ENCODE measurements at regions not wholly inside any gene's neighbourhood (a gene's known extent, or its start where the extent isn't known, plus 50 kb on each side); places are given as distances from the start of the nearest gene placed in this dataset.

GRCh38 chr5:106205916-106206571 is 1464.7 kb downstream of the EFNA5 start:
- no peak for DNase-seq (ENCODE audit: low spot score)

DNA sequence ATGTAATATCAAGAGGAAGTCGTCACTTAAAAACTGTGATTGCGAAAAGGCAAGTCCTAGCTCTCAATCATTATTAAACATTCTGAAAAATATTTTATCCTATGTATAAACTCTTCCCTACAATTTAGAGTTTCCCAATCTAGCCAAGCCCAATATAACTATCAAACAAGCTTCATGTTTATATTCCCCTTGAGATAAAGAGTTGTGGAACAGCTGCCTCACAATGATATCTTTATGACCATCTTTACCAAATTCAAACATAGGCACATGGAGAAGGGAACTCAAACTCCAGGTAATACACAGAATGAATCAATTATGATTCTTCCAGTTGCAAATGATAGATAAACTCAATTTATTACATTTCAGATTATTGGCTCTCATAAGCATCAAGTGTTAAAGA is 1468.7 kb downstream of the EFNA5 start:
- no peak for DNase-seq (ENCODE audit: low spot score)

GRCh38 chr5:106200971-106201370 is 1469.8 kb downstream of the EFNA5 start:
- DNase-seq (ENCODE audit: low spot score), result no peak

DNA sequence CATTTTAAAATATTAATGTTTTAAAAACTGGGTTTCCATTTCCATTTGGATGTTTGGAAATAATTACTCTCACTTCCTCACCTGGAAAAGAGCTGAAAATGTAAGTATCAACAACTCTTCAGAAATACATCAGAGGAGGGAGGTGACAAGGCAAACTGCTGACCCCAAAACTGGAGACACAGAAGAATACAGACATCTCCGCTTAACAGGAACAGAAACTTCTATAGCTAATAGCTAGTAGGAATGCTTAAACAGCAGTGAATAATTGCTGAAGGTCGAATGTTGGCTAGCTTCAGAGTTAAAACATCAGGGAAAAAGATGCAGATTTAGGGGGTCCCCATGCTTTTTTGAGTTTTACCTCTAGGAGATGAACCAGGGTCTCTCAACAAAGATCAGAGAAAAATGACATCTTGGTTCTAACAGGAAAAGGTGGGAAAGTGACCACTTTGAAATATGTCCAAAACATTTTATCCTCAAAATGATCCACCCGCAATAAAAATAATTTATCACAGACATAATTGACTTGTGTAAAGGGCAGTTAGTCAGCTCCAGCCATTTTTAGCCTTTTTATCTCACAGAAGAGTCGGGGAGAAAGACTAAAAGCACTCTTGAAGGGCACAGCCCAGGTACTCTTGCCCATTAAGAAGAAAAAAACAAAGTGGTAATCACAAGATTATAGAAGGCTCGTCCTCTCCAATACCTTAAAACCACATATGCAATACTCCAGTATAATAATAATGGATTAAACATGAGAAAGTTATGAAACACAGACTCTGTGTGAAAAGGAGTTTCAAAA is 1474.9 kb downstream of the EFNA5 start:
- no peak for DNase-seq (ENCODE audit: low spot score)

- no peak for DNase-seq (ENCODE audit: low spot score)
Observed at GRCh38 chr5:106189121-106189809, 1481.5 kb downstream of the EFNA5 start.

- DNase-seq (ENCODE audit: low spot score), result no peak
Observed at GRCh38 chr5:106185661-106186081, 1485.1 kb downstream of the EFNA5 start.

DNA sequence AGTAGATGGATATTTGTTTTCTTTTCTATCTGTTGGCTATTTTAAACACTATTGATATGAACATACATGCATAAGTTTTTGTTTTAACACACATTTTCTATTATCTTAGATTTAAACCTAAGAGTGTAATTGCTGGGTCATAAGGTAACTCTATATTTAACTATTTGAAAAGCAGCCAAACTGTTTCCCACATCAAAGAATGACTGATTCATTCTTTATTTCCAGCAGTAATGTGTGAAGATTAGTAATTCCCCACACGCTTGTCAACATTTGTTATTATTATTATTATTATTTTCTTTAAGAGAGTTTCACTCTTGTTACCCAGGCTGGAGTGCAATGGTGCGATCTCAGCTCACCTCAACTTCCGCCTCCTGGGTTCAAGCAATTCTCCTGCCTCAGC is 1495.8 kb downstream of the EFNA5 start:
- no peak for DNase-seq (ENCODE audit: low spot score)

DNA sequence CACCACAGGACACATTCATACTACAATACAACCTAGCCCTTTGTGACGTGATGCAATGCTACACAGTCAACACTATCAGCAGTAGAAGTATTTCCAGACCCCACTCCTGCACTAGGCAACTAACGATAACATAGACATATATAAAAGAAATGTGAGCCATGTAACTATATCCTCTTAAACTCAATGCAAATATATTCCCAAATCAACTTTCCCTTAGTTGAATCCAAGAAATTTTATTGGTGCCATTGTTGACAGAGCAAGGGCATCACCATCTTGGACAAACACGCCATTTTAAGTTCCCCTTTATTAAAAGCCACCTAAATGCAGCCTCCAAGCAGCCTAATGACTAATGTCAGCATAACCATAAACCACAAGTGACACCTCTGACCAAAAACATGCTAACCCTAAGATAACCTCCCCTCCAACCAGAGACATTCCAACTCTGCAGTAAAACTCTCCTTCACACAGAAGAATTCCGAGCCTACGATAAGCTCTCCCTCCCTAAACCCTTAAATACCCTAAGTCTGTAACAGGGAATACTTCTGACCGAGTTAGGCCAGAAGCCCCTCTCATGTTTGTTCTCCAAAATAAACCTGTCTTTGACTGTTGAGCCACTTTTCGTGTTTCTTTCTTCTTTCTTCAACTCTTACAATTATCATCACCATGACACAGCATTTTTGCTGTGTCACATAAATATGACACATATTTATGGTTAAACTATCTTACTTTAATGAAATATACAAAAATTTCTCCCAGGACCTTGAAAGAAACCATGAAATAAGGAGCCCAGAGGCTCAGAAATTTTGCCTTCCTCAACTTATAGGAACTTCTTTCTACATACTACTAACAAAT is 1497.8 kb downstream of the EFNA5 start:
- DNase-seq (ENCODE audit: low spot score), result no peak

- DNase-seq (ENCODE audit: low spot score), result no peak
Observed at GRCh38 chr5:106171708-106172107, 1499.0 kb downstream of the EFNA5 start.

DNA sequence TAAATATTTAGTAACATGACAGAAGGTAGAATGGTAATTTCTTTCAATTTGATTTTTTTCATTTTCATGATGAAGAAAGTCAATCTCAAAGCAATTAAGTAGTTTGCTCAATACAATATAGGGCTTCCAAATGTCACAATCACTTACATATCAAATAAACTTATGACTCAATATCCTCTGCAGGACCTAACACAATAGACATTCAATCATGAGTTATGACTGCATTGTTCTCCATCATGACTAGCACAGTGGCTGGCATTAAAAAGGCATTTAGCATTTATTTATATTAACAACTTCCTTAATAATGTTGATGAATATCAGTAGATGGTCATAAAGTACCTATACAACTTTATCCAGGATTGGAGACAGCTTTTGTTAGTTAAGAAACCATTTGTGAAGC is 1499.6 kb downstream of the EFNA5 start:
- no peak for DNase-seq (ENCODE audit: low spot score)

DNA sequence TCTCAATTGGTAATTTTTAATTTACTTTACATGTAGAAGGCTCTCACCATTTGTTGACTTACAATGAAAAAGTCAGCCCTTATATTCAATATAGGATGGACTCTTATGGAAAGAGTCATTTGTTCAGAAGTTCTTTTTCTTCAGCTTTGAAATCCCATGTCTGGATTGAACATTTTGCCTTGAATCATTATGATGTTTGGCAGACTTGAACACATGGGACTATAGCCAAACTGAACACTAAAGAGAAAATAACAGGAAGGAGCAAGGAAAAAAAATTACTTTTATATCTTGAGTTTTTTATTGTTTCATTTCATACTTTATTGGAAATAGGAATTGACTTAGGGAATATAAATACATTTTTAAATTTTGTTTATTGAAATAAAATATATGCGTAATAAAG is 1503.0 kb downstream of the EFNA5 start:
- no peak for DNase-seq (ENCODE audit: low spot score)

DNA sequence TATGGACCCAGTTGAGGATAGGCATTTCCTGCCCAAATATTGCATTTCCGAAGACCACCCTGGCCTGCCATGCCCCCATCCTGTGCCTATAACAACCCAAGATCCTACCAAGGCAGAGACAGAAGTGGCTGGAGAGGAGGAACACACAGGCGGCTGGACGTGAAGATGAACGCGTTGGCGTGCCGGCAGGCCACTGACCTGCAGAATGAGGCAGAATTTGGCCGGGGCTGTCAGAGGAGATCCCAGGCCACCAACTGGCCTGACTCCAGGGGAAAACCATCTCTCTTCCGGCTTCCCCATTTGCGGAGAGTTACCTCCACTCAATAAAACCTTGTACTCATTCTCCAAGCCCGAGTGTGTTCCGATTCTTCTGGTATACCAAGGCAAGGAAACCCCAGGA is 1507.5 kb downstream of the EFNA5 start:
- DNase-seq (ENCODE audit: low spot score), result no peak

DNA sequence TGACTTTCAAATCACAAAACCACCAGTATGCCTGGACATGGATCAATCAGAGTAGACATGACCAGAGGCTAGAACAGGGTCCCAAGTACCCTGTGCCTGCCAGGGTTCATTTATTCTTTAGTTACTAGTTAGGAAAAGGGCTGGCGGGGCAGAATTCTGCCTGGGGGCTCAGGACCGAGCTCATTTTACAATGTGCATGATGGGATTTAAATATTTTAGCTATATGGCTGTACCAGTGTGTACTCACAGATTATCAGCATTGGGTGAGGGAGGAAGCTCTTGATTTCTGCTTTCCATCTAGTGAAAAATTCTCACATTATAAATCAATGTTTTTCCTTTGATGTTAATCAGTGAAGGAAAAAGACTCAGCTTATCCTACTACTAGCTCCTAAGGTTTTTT is 1511.1 kb downstream of the EFNA5 start:
- DNase-seq (ENCODE audit: low spot score), result no peak

GRCh38 chr5:106154280-106154716 is 1516.4 kb downstream of the EFNA5 start:
- no peak for DNase-seq (ENCODE audit: low spot score)

DNA sequence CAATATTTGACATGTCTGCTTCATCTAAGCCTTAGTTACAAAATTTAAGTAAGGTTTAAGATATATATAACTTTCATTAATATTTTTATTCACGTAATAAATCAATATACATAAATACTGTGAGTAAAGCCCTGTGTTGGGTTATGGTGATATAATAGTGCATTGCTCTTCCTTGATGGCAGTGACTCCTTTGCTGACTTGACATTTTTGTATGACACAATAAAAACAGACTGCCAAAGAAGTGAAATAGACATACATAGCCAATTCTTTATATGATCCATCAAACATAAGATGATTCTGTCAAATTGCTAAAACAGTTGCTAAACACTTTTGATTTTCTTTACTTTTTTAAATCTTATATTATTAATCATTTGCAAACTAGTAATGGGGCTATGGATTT is 1518.2 kb downstream of the EFNA5 start:
- no peak for DNase-seq (ENCODE audit: low spot score)

DNA sequence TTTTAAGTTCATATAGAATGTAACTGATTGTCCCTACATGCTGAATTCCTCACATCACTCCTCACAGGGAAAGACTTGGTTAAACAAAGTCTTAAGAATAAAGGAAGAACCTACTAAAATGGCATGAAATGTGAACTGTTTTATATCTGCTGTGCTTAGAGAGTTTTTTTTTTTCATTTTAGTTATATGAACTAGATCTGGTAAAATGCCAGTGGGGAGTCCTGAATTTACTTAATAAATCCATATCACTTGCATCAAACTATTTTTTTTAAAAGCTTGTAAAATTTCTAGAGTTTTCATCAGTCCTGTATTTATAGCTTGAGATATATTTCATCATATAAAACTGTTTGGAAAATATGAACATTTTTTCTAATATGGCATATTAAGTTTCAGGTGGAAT is 1528.6 kb downstream of the EFNA5 start:
- DNase-seq (ENCODE audit: low spot score), result no peak

DNA sequence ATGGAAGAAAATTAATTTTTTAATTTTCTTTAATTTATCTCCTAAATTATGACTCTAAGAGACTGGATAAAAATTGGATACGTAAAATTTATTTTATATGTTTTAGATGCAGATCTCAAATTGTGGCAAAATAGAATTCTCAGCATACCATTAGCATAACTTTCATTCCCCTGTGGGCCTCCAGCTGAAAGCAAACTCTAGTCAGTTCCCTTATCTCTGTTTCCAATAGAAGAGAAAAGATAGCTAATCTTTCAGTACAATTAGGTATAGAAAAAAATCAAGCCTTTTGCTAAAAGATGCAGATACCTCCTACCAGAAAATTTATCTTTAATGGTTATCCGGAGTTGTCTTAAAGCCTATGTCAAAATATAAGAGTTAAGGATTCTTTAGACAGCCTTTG is 1530.6 kb downstream of the EFNA5 start:
- no peak for DNase-seq (ENCODE audit: low spot score)

- DNase-seq (ENCODE audit: low spot score), result no peak
Observed at GRCh38 chr5:106136061-106136460, 1534.7 kb downstream of the EFNA5 start.

DNA sequence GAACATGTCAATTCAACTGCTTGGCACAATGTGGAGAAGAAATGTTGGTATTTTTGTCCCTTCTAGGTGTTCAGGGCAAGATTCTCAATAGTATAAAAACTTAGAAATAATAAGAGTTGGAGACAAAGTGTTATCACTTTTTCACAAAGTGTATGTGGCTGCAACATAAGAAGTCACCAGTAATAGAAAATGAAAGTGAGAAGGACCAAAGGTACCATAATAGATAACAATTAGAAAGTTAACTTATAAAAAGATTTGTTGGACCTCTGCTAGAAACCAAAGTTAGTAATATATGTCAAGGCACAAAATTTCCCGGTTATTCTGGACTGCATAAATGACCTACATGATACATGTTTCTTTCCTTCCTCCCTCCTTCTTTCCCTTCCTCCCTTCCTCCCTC is 1535.3 kb downstream of the EFNA5 start:
- no peak for DNase-seq (ENCODE audit: low spot score)

DNA sequence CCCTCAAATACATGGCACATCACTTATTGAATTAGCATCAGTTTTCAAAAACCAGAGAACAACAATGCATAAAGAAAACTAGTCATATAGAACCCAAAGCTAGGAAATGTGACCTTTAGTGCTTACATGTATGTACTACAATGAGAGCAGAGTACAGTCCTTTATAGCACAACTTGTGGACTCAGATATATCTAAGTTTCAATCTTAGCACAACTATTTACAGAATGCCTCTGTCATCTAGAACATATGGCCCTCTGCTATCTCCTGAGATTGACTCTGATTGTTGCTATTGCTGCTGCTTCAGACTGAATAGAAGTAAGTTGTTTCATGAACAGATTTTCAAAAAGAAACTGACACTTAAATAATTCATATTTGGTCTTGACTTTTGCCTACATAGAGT is 1536.2 kb downstream of the EFNA5 start:
- no peak for DNase-seq (ENCODE audit: low spot score)

GRCh38 chr5:106127985-106128384 is 1542.8 kb downstream of the EFNA5 start:
- no peak for DNase-seq (ENCODE audit: low spot score)

DNA sequence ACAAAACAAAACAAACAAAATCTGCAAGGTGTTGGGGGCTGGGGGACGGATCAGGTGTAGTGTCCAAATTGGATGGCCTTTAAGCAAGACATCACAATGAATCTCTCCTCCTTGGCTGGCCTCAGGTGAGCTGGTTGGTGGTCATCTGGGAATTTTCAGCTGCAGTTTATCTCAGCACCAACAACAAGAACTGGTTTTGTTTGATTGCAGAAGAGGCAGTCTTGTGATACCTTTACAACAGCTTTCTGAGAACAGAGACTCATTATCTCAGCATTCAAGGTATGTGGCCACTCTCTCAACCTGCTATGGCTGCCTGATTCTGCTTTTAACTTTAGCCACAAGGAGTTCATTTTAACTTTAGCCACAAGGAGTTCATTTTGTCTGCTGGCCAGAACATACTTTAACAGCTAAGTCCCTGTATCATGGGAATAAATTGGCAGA is 1543.4 kb downstream of the EFNA5 start:
- no peak for DNase-seq (ENCODE audit: low spot score)
